Right atrium auricular region (tissue), 2 donors: ENCODE measurements at regions not wholly inside any gene's neighbourhood (a gene's known extent, or its start where the extent isn't known, plus 50 kb on each side); places are given as distances from the start of the nearest gene placed in this dataset.

Experiments used
- DNase-seq: peaks from one replicate; pipeline ENCODE4 v3.0.0-alpha.2; 2019; ENCODE audit warnings: low spot score
- H3K27ac ChIP-seq, 2 donors: fragments of 200-600 bp; sonication (generic); 1 replicate in 1 of 2; 2 replicates in 1 of 2; pipeline ENCODE4 v1.5.1; 2016 to 2019
- H3K27me3 ChIP-seq, 2 donors: fragments of 200-600 bp; sonication (generic); one replicate each; pipeline versions ENCODE4 v1.5.1 to v1.6.0; 2017 to 2019
- H3K36me3 ChIP-seq: fragments of 200-600 bp; sonication (generic); one replicate; pipeline ENCODE4 v1.5.1; 2016
- H3K4me1 ChIP-seq, 2 donors: fragments of 200-600 bp; sonication (generic); one replicate each; pipeline versions ENCODE4 v1.5.1 to v1.6.0; 2017 to 2019
- H3K4me3 ChIP-seq, 2 donors: fragments of 200-600 bp; sonication (generic); 1 replicate in 1 of 2; 2 replicates in 1 of 2; pipeline ENCODE4 v1.5.1; 2017 to 2019; ENCODE audit warnings: mild to moderate bottlenecking in 1 of 2, moderate library complexity in 1 of 2
- H3K9me3 ChIP-seq, 2 donors: fragments of 200-600 bp; sonication (generic); one replicate each; pipeline ENCODE4 v1.5.1; 2019
- TF ChIP-seq, protein P1 (sequence below), 2 donors: fragments of 200-600 bp; sonication (generic); IDR thresholded peaks; one replicate each; pipeline ENCODE4 v1.5.1; 2019; ENCODE audit warnings: antibody characterized with exemption in 2 of 2

- Histone ChIP-seq H3K9me3 (peaks cover 4 to 12% of the 10 kb centered on the region in 2 donors), H3K27me3 (no peaks in the 10 kb centered on the region), H3K36me3 (no peaks in the 10 kb centered on the region), H3K4me1 (no peaks in the 10 kb centered on the region), H3K4me3 (no peak overlapping the region), H3K27ac (no peak overlapping the region)
- TF ChIP-seq, protein P1, sequence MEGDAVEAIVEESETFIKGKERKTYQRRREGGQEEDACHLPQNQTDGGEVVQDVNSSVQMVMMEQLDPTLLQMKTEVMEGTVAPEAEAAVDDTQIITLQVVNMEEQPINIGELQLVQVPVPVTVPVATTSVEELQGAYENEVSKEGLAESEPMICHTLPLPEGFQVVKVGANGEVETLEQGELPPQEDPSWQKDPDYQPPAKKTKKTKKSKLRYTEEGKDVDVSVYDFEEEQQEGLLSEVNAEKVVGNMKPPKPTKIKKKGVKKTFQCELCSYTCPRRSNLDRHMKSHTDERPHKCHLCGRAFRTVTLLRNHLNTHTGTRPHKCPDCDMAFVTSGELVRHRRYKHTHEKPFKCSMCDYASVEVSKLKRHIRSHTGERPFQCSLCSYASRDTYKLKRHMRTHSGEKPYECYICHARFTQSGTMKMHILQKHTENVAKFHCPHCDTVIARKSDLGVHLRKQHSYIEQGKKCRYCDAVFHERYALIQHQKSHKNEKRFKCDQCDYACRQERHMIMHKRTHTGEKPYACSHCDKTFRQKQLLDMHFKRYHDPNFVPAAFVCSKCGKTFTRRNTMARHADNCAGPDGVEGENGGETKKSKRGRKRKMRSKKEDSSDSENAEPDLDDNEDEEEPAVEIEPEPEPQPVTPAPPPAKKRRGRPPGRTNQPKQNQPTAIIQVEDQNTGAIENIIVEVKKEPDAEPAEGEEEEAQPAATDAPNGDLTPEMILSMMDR (IDR thresholded peaks at IDR 0.05) = no peak
- DNase-seq = no peak
Measured at GRCh38 chr4:124958847-124959246, 246.3 kb upstream of the ANKRD50 start.

DNA sequence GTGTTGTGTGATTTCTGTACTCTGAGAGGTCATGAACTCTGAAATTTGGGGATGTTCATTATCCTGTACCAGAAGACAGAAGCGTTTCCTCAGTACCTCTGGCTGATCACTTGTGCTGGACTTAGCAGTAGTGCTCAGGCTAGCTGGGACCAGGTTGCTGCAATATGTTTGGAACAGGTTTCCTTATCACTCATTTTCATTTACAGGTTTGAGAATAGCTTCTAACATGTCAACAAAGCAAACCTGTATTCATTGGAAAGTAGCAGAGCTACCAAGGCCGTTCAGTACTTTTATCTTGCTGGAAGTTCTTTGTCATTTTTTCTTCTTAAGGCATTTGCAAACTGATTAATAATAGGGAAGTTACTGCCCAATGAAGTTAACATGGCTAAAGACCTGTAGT is 242.9 kb upstream of the ANKRD50 start:
- Histone ChIP-seq H3K4me1 (no peaks in the 10 kb centered on the region), H3K9me3 (no peaks in the 10 kb centered on the region), H3K27ac (no peak overlapping the region), H3K36me3 (no peaks in the 10 kb centered on the region), H3K27me3 (no peaks in the 10 kb centered on the region), H3K4me3 (no peak overlapping the region)
- TF ChIP-seq, protein P1 (IDR thresholded peaks at IDR 0.05) = no peak
- no peak for DNase-seq

- TF ChIP-seq, protein P1 (IDR thresholded peaks at IDR 0.05) = no peak
- no peaks in the 10 kb centered on the region for H3K9me3 ChIP-seq
Measured at GRCh38 chr4:124954046-124954445, 241.5 kb upstream of the ANKRD50 start.

DNA sequence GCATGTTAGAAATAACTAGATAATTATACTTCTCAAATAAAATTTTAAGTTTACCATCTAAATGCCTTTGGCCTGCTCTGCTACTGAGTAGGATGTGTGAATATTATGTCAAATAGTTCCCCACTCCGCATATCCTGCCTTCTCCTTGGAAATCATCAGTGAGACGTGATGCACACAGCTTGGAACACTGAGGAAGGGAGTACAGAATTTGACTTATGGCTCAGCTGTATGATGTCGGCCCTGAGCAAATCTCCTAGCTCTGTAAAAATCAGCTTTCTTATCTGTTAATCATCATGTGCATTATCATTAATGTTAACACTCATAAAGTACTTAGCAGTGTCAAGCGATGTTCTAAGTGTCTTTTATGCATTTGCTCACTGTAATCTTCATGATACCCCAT is 241.0 kb upstream of the ANKRD50 start:
- no peak for DNase-seq

More at GRCh38 chr4:124954046-124954445, 241.5 kb upstream of the ANKRD50 start:
- Histone ChIP-seq H3K27ac (no peak overlapping the region), H3K4me1 (no peaks in the 10 kb centered on the region), H3K27me3 (no peaks in the 10 kb centered on the region), H3K4me3 (no peak overlapping the region), H3K36me3 (no peaks in the 10 kb centered on the region)
- no peak for DNase-seq

DNA sequence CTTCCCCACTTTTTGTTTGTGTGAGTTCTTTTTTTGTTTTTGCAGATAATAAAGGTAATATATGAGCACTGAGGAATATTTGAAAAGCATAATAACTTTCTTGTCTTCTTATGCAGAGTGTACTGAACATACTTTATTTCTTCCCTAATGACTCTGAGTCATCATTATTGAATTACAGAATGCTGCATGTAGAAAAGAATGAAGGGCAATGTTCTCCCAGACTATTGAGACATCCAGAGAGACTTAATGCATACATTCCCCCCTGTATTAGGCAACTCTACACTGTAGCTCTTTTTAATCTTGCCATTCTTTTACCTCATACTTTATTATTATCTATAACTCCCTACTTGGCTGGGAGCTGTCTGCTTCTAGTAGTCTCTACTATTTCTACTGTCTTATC is 240.5 kb upstream of the ANKRD50 start:
- TF ChIP-seq, protein P1 (IDR thresholded peaks at IDR 0.05) = no peak
- DNase-seq = no peak
- Histone ChIP-seq H3K36me3 (no peaks in the 10 kb centered on the region), H3K9me3 (no peaks in the 10 kb centered on the region), H3K4me1 (no peaks in the 10 kb centered on the region), H3K27ac (no peak overlapping the region), H3K27me3 (no peaks in the 10 kb centered on the region), H3K4me3 (no peak overlapping the region)

More for the DNA sequence above, 241.0 kb upstream of the ANKRD50 start:
- TF ChIP-seq, protein P1 (IDR thresholded peaks at IDR 0.05) = no peak
- Histone ChIP-seq H3K27ac (no peak overlapping the region), H3K27me3 (no peaks in the 10 kb centered on the region), H3K4me3 (no peak overlapping the region), H3K9me3 (no peaks in the 10 kb centered on the region), H3K4me1 (no peaks in the 10 kb centered on the region), H3K36me3 (no peaks in the 10 kb centered on the region)

DNA sequence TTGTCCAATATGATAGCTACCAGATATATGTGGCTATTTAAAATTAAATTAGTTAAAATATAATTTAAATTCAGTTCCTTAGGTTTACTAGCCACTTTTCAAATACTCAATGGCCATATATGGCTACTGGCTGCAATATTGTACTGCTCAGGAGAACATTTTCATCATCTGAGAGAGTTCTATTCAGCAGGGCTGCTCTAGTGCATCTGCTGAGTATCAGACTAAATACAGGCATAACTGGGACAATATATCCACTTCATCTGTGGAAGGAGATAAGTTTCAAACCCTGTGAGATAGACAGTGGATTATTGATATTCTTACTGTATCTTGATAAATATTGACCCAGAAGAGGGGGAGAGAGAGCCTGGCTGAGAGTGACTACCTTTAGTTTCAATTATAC is 240.1 kb upstream of the ANKRD50 start:
- Histone ChIP-seq H3K27me3 (no peaks in the 10 kb centered on the region), H3K27ac (no peak overlapping the region), H3K4me1 (no peaks in the 10 kb centered on the region), H3K4me3 (no peak overlapping the region), H3K36me3 (no peaks in the 10 kb centered on the region), H3K9me3 (no peaks in the 10 kb centered on the region)
- DNase-seq = no peak
- TF ChIP-seq, protein P1 (IDR thresholded peaks at IDR 0.05) = no peak
